Transverse colon (tissue), 4 donors: ENCODE measurements at regions not wholly inside any gene's neighbourhood (a gene's known extent, or its start where the extent isn't known, plus 50 kb on each side); places are given as distances from the start of the nearest gene placed in this dataset.

Experiments
- CTCF ChIP-seq, 5 experiments: fragments of 200-600 bp in 3 of 5; fragments of 450-650 bp in 2 of 5; sonication (generic) in 3 of 5; IDR thresholded peaks; 1 replicate in 2 of 5; 2 replicates in 3 of 5; pipeline ENCODE4 v1.5.1; 2016 to 2017; ENCODE audit warnings: antibody characterized with exemption in 5 of 5, inconsistent platforms in 3 of 5, mild to moderate bottlenecking in 2 of 5, moderate library complexity in 1 of 5
- EP300 ChIP-seq: sonication (generic); formaldehyde crosslinking; IDR thresholded peaks from one replicate; pipeline ENCODE4 v1.6.1; 2017; ENCODE audit warnings: antibody characterized with exemption, low read depth
- POLR2AphosphoS5 ChIP-seq, 3 donors: sonication (generic); formaldehyde crosslinking; IDR thresholded peaks; one replicate each; pipeline ENCODE4 v1.6.1; 2016; ENCODE audit warnings: antibody characterized with exemption in 3 of 3

GRCh38 chr11:91625495-91625894 lies 599.1 kb upstream of the FAT3 start:
- TF ChIP-seq CTCF (IDR thresholded peaks at IDR 0.05) = no peak
- TF ChIP-seq POLR2AphosphoS5 (IDR thresholded peaks at IDR 0.05) = no peak
- no peak for TF ChIP-seq EP300
